Stomach (tissue), 8 donors: ENCODE measurements at regions not wholly inside any gene's neighbourhood (a gene's known extent, or its start where the extent isn't known, plus 50 kb on each side); places are given as distances from the start of the nearest gene placed in this dataset.

Source experiments
- DNase-seq, 2 donors: peaks; one replicate each; pipeline versions ENCODE4 v3.0.0 to v3.0.0-alpha.2; 2013 to 2019
- H3K27ac ChIP-seq, 5 donors: fragments of 200-600 bp in 4 of 5; sonication (generic) in 4 of 5; one replicate each; pipeline ENCODE4 v1.5.1; 2013 to 2019; ENCODE audit warnings: mild to moderate bottlenecking in 1 of 5, moderate library complexity in 1 of 5
- H3K27me3 ChIP-seq, 3 donors: fragments of 200-600 bp; sonication (generic); one replicate each; pipeline ENCODE4 v1.5.1; 2017 to 2019; ENCODE audit warnings: mixed run types in 1 of 3
- H3K36me3 ChIP-seq, 4 donors: fragments of 200-600 bp; sonication (generic); 1 replicate in 3 of 4; 2 replicates in 1 of 4; pipeline ENCODE4 v1.5.1; 2016 to 2019
- H3K4me1 ChIP-seq, 4 donors: fragments of 200-600 bp; sonication (generic); one replicate each; pipeline ENCODE4 v1.5.1; 2016 to 2019
- H3K4me3 ChIP-seq, 4 donors: fragments of 200-600 bp; sonication (generic) in 3 of 4; one replicate each; pipeline ENCODE4 v1.5.1; 2016 to 2019; ENCODE audit warnings: mild to moderate bottlenecking in 1 of 4
- H3K9me3 ChIP-seq, 4 donors: fragments of 200-600 bp; sonication (generic); one replicate each; pipeline ENCODE4 v1.5.1; 2016 to 2019
- EP300 ChIP-seq: sonication (generic); formaldehyde crosslinking; IDR thresholded peaks from one replicate; pipeline ENCODE4 v1.6.1; 2017; ENCODE audit warnings: antibody characterized with exemption
- POLR2A ChIP-seq, 4 donors: fragments of 450-650 bp; IDR thresholded peaks; one replicate each; pipeline ENCODE4 v1.6.1; 2016; ENCODE audit warnings: antibody characterized with exemption in 4 of 4, control low read depth in 2 of 4, mild to moderate bottlenecking in 1 of 4, moderate library complexity in 1 of 4
- POLR2AphosphoS5 ChIP-seq, 3 donors: sonication (generic); formaldehyde crosslinking; IDR thresholded peaks; one replicate each; pipeline ENCODE4 v1.6.1; 2016; ENCODE audit warnings: antibody characterized with exemption in 3 of 3
- WGBS, 5 donors: extraction: QIAGEN DNeasy Blood & Tissue Kit in 3 of 5; methylation state at CpG; one replicate each; pipeline versions ENCODE4 v1.1.5 to v1.1.7; 2013 to 2018; 5-methylcytosine and 5-hydroxymethylcytosine counted together
- intact Hi-C: fragments of 100-400 bp; cut with DNase I; formaldehyde crosslinking; loops from one replicate; pipeline ENCODE4 v1.15.1; 2023; ENCODE audit warnings: low total_unique reads
- TF ChIP-seq, protein P1 (sequence below), 7 experiments: fragments of 450-650 bp in 4 of 7; fragments of 200-600 bp in 3 of 7; sonication (generic) in 3 of 7; IDR thresholded peaks; one replicate each; pipeline ENCODE4 v1.5.1; 2016 to 2019; ENCODE audit warnings: antibody characterized with exemption in 7 of 7, control low read depth in 2 of 7, mild to moderate bottlenecking in 1 of 7
- donor health status: healthy with polysubstance abuse.
- donor health status: Bipolar disorder and iron deficiency.
- donor health status: healthy.

- WGBS, 5 donors, result 61 to 77% (median 70%) methylated on average over 4 to 5 of the region's 5 CpGs
- DNase-seq, result peak in 1 of 2 donors; percentile 9
- intact Hi-C loops, result no loop called here
Observed at GRCh38 chr10:130746311-130746710, 565.2 kb downstream of the TCERG1L start.

GRCh38 chr10:130747356-130747755 is 564.2 kb downstream of the TCERG1L start:
- no peak for DNase-seq
- H3K27ac ChIP-seq, result no peak overlapping the region
- no peaks in the 10 kb centered on the region for H3K36me3 ChIP-seq
- intact Hi-C loops, result no loop called here
- H3K4me1 ChIP-seq, result no peaks in the 10 kb centered on the region
- no peaks in the 10 kb centered on the region for H3K9me3 ChIP-seq
- peaks cover 0 to 53% (median 0%) of the 10 kb centered on the region in 3 donors for H3K27me3 ChIP-seq
- 53 to 65% (median 57%) methylated on average over 11 of the region's 11 CpGs for WGBS, 5 donors
- H3K4me3 ChIP-seq, result no peak overlapping the region
- TF ChIP-seq POLR2AphosphoS5 (IDR thresholded peaks at IDR 0.05), result no peak
- TF ChIP-seq EP300, result no peak
- TF ChIP-seq, protein P1, sequence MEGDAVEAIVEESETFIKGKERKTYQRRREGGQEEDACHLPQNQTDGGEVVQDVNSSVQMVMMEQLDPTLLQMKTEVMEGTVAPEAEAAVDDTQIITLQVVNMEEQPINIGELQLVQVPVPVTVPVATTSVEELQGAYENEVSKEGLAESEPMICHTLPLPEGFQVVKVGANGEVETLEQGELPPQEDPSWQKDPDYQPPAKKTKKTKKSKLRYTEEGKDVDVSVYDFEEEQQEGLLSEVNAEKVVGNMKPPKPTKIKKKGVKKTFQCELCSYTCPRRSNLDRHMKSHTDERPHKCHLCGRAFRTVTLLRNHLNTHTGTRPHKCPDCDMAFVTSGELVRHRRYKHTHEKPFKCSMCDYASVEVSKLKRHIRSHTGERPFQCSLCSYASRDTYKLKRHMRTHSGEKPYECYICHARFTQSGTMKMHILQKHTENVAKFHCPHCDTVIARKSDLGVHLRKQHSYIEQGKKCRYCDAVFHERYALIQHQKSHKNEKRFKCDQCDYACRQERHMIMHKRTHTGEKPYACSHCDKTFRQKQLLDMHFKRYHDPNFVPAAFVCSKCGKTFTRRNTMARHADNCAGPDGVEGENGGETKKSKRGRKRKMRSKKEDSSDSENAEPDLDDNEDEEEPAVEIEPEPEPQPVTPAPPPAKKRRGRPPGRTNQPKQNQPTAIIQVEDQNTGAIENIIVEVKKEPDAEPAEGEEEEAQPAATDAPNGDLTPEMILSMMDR (IDR thresholded peaks at IDR 0.05), result no peak
- no peak for TF ChIP-seq POLR2A (IDR thresholded peaks at IDR 0.05)

More at GRCh38 chr10:130746311-130746710, 565.2 kb downstream of the TCERG1L start:
- H3K4me1 ChIP-seq, result no peaks in the 10 kb centered on the region
- H3K27me3 ChIP-seq, result peaks cover 0 to 53% (median 0%) of the 10 kb centered on the region in 3 donors
- H3K27ac ChIP-seq, result no peak overlapping the region
- H3K36me3 ChIP-seq, result no peaks in the 10 kb centered on the region
- no peaks in the 10 kb centered on the region for H3K9me3 ChIP-seq
- TF ChIP-seq POLR2AphosphoS5 (IDR thresholded peaks at IDR 0.05) (no peak), POLR2A (IDR thresholded peaks at IDR 0.05) (no peak), EP300 (no peak)
- TF ChIP-seq, protein P1 (IDR thresholded peaks at IDR 0.05), result no peak
- H3K4me3 ChIP-seq, result no peak overlapping the region

- WGBS, 5 donors, result 85 to 94% (median 88%) methylated on average over 13 of the region's 13 CpGs
- no peaks in the 10 kb centered on the region for H3K9me3 ChIP-seq
- no peak overlapping the region for H3K4me3 ChIP-seq
- DNase-seq, result peak in 1 of 2 donors; percentile 15
- TF ChIP-seq POLR2A (IDR thresholded peaks at IDR 0.05) (no peak), EP300 (no peak), POLR2AphosphoS5 (IDR thresholded peaks at IDR 0.05) (no peak)
- TF ChIP-seq, protein P1 (IDR thresholded peaks at IDR 0.05), result no peak
- intact Hi-C loops, result no loop called here
- peaks cover 0 to 53% (median 0%) of the 10 kb centered on the region in 3 donors for H3K27me3 ChIP-seq
- H3K36me3 ChIP-seq, result no peaks in the 10 kb centered on the region
- no peak overlapping the region for H3K27ac ChIP-seq
- no peaks in the 10 kb centered on the region for H3K4me1 ChIP-seq
Observed at GRCh38 chr10:130747946-130748345, 563.6 kb downstream of the TCERG1L start.

DNA sequence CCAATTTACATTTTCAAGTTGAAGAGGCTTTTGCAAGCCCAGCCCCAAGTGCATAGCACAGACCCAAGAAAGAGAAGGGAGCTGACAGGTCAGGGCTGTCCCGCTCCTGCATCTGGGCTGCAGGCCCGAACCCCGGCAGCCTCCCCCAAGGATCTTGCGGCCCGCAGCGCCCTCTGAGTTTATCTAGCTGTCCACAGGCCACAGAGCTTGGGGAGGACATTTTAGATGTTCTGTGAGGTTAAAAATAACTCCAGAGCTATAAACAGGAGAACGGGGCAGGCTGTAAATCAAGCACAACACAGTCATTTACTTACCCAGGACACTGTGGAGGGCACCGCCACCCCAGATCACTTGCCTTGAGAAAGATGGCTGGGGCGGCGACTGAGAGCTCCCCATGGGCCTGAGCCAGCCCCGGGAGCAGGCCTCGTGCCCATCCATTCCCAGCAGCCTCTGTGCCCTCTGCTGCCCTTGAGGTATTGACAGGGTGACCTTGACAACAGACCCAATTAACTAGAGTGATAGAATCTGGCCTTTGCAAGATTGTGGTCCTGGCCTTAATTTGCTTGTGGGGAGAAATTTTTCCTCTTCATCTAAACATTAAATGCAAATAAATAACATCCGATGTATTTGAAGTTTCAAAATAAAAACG is 563.0 kb downstream of the TCERG1L start:
- Histone ChIP-seq H3K36me3 (no peaks in the 10 kb centered on the region), H3K27me3 (peaks cover 0 to 49% (median 0%) of the 10 kb centered on the region in 3 donors), H3K4me3 (no peak overlapping the region), H3K27ac (no peak overlapping the region), H3K4me1 (no peaks in the 10 kb centered on the region), H3K9me3 (no peaks in the 10 kb centered on the region)
- TF ChIP-seq POLR2AphosphoS5 (IDR thresholded peaks at IDR 0.05) (no peak), EP300 (no peak), POLR2A (IDR thresholded peaks at IDR 0.05) (no peak)
- TF ChIP-seq, protein P1 (IDR thresholded peaks at IDR 0.05), result no peak
- intact Hi-C loops, result no loop called here
- WGBS, 5 donors, result 69 to 76% (median 71%) methylated on average over 11 to 14 of the region's 14 CpGs
- peak in 1 of 2 donors; percentile 14 for DNase-seq
